ENCODE measurements at regions not wholly inside any gene's neighbourhood (a gene's known extent, or its start where the extent isn't known, plus 50 kb on each side); places are given as distances from the start of the nearest gene placed in this dataset.
"Not testable (repeated sequence)": the region's sequence is repeated elsewhere in the genome, so short reads cannot be mapped to it uniquely, and the experiment has no call there.

GRCh38 chr14:66015071-66015780, 470.9 kb upstream of the CCDC196 start:
- DNase-seq (ENCODE audit: low spot score): no peak

DNA sequence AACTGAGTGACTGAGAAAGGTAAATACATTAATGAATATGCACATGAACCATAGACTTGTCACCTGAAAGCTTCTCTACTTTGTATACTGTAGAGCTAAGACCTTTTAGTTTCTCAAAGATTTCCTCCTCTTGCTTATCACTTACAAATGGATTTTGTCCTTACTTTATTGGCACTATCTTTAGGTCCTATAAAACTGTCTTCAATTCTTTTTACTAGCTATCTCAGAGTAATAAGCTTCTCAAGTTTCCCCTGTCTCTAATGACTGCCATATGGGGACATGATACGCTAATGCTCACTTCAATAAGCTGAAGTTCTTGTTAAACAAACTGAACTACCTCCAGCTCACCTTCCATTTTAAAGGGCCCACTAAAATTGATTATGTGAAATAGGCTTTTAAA, 468.2 kb upstream of the CCDC196 start:
- DNase-seq (ENCODE audit: low spot score): no peak

DNA sequence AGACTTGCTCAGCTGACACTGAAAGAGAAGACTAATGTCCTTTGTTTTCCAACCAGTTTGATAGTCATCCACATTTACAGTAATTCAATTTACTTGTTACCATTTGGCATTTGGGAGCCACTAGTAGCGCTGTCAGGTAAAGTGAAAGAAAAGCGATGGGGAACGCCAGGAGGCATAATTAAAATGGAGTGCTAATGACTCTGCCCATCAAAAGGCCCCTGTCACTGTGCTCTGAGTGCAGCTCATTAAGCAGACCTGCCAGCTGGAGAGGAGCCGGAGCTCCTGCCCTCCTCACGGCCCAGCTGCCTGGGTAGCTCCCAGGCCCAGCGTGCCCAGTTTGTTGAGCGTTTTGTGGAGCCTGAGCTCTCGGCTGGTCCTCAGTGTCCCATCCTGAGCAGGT, 463.6 kb upstream of the CCDC196 start:
- no peak for DNase-seq (ENCODE audit: low spot score)

GRCh38 chr14:66025779-66026178, 460.4 kb upstream of the CCDC196 start:
- no peak for DNase-seq (ENCODE audit: low spot score)

- DNase-seq (ENCODE audit: low spot score): not testable (repeated sequence)
Observed at GRCh38 chr14:66031981-66032380, 454.2 kb upstream of the CCDC196 start.

- no peak for DNase-seq (ENCODE audit: low spot score)
Observed at GRCh38 chr14:66032800-66033199, 453.4 kb upstream of the CCDC196 start.

GRCh38 chr14:66036547-66036946, 449.6 kb upstream of the CCDC196 start:
- DNase-seq (ENCODE audit: low spot score): no peak

DNA sequence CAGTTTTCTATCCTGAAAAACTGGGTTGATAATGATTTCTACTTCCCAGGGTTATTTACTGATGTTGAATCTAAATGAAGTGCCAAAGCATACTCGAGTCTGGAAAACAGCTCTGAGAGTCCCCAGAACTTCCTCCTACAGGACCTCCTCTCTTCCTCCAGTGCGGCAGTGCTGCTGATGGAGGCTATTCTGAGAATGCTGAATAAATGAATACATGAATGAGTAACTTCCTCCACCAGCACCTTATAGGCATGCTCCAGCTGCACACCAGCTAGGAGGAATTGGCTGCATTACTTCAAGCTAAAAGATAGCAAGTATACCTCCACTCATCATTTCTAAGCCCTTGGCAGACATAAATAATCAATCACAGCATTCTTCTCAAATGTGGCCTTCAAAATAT, 448.8 kb upstream of the CCDC196 start:
- no peak for DNase-seq (ENCODE audit: low spot score)

DNA sequence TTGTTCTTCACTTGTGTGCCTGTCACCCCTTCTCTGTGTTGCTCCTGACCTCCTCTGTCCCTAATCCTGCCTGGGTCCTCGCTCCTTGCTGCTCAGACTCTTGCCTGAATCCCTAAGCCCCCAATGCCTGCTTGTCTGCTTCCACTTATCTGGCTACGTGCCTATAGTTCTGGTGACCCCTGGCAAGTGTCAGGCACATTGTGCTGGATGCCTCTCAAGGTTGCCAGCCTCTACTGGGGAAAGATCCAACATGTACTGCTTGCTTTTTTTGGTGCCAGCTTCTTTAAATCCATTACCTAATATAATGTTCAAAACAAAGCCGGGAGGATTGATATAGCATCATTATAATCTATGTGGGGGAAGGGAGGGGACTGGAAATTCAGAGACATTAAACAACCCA, 448.0 kb upstream of the CCDC196 start:
- DNase-seq (ENCODE audit: low spot score): no peak

- DNase-seq (ENCODE audit: low spot score): no peak
Observed at GRCh38 chr14:66038618-66039017, 447.6 kb upstream of the CCDC196 start.

- no peak for DNase-seq (ENCODE audit: low spot score)
Observed at GRCh38 chr14:66039495-66039894, 446.7 kb upstream of the CCDC196 start.

DNA sequence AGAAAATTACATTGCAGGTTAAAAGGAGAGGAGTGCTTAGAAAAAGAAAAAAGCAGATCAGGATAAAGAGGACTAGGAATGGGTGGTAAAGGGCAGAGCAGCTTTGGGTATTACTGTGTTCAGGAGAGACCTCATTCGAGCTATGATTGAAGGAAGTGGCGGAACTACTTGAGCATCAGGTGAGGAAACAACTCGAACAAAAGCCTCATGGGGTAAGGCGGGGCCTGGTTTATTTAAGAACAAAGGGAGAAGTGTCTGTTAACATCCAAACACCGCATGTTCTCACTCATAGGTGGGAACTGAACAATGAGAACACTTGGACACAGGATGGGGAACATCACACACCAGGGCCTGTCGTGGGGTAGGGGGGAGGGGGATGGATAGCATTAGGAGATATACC, 444.6 kb upstream of the CCDC196 start:
- no peak for DNase-seq (ENCODE audit: low spot score)

- DNase-seq (ENCODE audit: low spot score): no peak
Observed at GRCh38 chr14:66043921-66044320, 442.2 kb upstream of the CCDC196 start.

GRCh38 chr14:66045572-66046021, 440.6 kb upstream of the CCDC196 start:
- no peak for DNase-seq (ENCODE audit: low spot score)

- no peak for DNase-seq (ENCODE audit: low spot score)
Observed at GRCh38 chr14:66046035-66046434, 440.1 kb upstream of the CCDC196 start.

GRCh38 chr14:66046591-66046990, 439.6 kb upstream of the CCDC196 start:
- no peak for DNase-seq (ENCODE audit: low spot score)

DNA sequence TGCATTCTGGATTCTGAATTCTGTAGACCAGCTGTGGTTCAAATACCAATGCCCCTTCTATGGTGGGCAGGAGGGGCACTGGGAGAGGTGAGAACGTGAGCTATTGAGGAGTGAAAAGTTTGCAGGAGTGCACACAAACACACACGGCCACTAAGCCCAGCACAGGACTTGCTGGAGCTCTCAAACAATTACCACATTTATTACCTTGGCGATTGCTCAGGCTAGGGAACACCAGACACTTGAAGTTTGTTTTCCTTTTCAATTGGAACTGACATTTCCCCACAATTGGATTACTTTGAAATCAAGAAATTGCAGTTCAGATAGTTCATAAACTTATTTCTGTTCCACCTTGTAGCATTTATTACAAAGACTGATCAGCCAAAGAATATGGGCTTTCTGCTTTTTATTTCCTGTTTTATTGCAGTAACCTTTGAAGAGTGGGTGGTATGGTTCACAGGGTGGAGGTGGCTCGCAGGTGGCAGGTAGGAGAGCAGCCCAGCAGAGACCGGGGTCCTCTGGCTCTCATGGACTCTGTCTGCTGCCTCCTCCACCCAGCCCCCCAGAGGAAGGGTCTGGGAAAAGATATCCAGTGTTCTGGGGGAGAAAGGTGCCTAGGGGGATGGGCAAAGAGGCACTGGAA, 429.8 kb upstream of the CCDC196 start:
- no peak for DNase-seq (ENCODE audit: low spot score)

GRCh38 chr14:66056926-66057552, 429.1 kb upstream of the CCDC196 start:
- no peak for DNase-seq (ENCODE audit: low spot score)

GRCh38 chr14:66065188-66065587, 421.0 kb upstream of the CCDC196 start:
- no peak for DNase-seq (ENCODE audit: low spot score)

GRCh38 chr14:66066981-66067776, 419.0 kb upstream of the CCDC196 start:
- no peak for DNase-seq (ENCODE audit: low spot score)

GRCh38 chr14:66069036-66069435, 417.1 kb upstream of the CCDC196 start:
- DNase-seq (ENCODE audit: low spot score): no peak

DNA sequence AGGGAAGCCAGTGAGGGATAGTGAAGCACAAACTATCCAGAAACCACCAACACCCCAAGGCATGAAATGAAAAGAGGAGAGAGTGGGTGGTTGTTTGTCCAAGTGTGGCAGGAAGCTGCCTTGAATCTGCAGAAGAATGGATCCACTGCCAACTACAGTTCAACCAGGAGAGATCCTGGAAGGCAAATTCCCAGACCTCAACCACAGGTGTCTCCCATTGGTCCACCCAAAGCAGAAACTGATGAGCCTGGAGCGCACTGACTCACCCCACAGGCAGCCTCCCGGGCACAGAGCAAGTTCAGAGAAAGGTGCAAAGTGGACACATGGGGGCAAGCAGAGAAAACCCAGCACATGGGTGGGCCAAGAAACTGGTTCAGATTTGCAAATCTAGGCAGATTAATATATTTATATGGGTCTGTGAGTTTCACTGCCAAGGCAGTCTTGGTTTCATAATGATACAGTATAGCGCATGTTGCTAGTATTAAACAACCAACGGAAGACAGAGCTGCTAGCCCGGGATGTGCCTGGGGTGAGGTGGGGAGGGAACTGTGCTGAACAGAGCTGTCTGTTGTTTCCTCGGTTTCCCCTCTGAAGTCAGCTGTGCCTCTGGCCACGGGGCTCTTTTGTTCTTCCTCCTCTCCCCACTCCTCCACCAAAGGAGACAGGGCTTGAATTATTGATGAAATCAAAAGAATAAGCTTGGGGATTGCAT, 416.2 kb upstream of the CCDC196 start:
- DNase-seq (ENCODE audit: low spot score): no peak

Data from germinal center (tissue), 1 donor.